SU-DHL-6 (cell line): ENCODE measurements at regions not wholly inside any gene's neighbourhood (a gene's known extent, or its start where the extent isn't known, plus 50 kb on each side); places are given as distances from the start of the nearest gene placed in this dataset.

ENCODE experiments used
- H2AFZ ChIP-seq: fragments of 200-600 bp; sonication (generic); 2 replicates; pipeline ENCODE4 v1.6.1; 2014; ENCODE audit warnings: low read depth, mild to moderate bottlenecking, moderate library complexity, mixed read lengths, antibody characterized with exemption, low read length; ENCODE audit not compliant: severe bottlenecking
- H3F3A ChIP-seq: fragments of 200-600 bp; shearing (Covaris generic); 2 replicates; pipeline ENCODE4 v1.6.0; 2016; ENCODE audit warnings: antibody characterized with exemption, mild to moderate bottlenecking; ENCODE audit not compliant: insufficient read depth
- H3K27ac ChIP-seq: fragments of 200-600 bp; sonication (generic); 2 replicates; pipeline ENCODE4 v1.5.1; 2016; ENCODE audit warnings: low read depth, mild to moderate bottlenecking, low read length, moderate library complexity, mixed read lengths
- H3K27me3 ChIP-seq: fragments of 200-600 bp; sonication (generic), shearing (Covaris generic); 2 replicates; pipeline ENCODE4 v1.6.0; 2014; ENCODE audit warnings: mild to moderate bottlenecking, low read length
- H3K36me3 ChIP-seq: fragments of 200-600 bp; sonication (generic); 2 replicates; pipeline ENCODE4 v1.6.1; 2014; ENCODE audit warnings: mild to moderate bottlenecking, low read length, mixed read lengths
- H3K4me2 ChIP-seq: fragments of 300-600, 200-600 bp; shearing (Covaris generic), sonication (generic); 2 replicates; pipeline ENCODE4 v1.6.0; 2014; ENCODE audit warnings: low read length, low read depth, mild to moderate bottlenecking; ENCODE audit not compliant: poor library complexity, severe bottlenecking
- H3K4me3 ChIP-seq: fragments of 200-600 bp; sonication (generic); 2 replicates; pipeline ENCODE4 v1.5.1; 2014; ENCODE audit warnings: antibody characterized with exemption, low read length, mild to moderate bottlenecking, mixed read lengths; ENCODE audit not compliant: insufficient read depth, poor library complexity, severe bottlenecking
- H3K79me2 ChIP-seq: fragments of 200-600 bp; sonication (generic); 2 replicates; pipeline ENCODE4 v1.6.1; 2014; ENCODE audit warnings: mild to moderate bottlenecking, low read length, moderate library complexity; ENCODE audit not compliant: insufficient read depth
- H3K9ac ChIP-seq: fragments of 200-600 bp; sonication (generic); 2 replicates; pipeline ENCODE4 v1.7.0; 2014; ENCODE audit warnings: mild to moderate bottlenecking, low read length
- H3K9me2 ChIP-seq: fragments of 200-600 bp; sonication (generic); replicated peaks from 2 replicates; pipeline ENCODE4 v1.6.1; 2014; ENCODE audit warnings: low read length; ENCODE audit not compliant: insufficient read depth
- H3K9me3 ChIP-seq: fragments of 200-600 bp; sonication (generic); 2 replicates; pipeline ENCODE4 v1.6.1; 2014; ENCODE audit warnings: low read length, mixed read lengths; ENCODE audit not compliant: insufficient read depth
- H4K20me1 ChIP-seq: fragments of 200-600 bp; sonication (generic); 2 replicates; pipeline ENCODE4 v1.6.1; 2014; ENCODE audit warnings: low read depth, mild to moderate bottlenecking, antibody characterized with exemption, low read length, moderate library complexity, mixed read lengths
- EZH2phosphoT487 ChIP-seq: fragments of 200-600 bp; sonication (generic), shearing (Covaris generic); conservative IDR thresholded peaks from 2 replicates; pipeline ENCODE4 v1.6.1; 2018; ENCODE audit warnings: mild to moderate bottlenecking, antibody characterized with exemption, low read length, moderate library complexity, mixed read lengths
- TF ChIP-seq, protein P1 (sequence below): fragments of 200-600 bp; sonication (generic); IDR thresholded peaks from one replicate; pipeline ENCODE4 v1.5.1; 2017; ENCODE audit warnings: antibody characterized with exemption, mild to moderate bottlenecking, low read length, moderate library complexity; ENCODE audit not compliant: insufficient read depth, poor library complexity, severe bottlenecking

DNA sequence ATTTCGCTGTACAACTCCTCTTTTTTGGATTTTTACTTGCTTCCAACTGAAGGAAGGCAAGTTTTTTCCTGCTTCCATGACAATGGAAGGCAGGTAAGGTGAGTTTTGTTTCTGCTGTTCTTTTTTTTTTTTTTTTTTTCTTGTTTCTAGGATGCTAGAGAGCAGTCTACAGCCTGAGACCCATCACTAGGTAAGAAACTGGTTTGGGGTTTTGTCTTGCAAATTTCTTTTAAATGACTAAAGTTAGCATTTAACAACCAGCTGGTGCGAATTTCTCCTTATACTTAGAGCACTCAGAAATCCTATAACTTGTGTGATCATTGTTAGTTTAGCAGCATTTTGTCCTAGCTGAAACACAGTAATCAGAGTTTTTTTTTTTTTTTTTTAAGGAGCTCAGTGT lies 378.4 kb upstream of the CNKSR2 start:
- H3K27me3 ChIP-seq, result no peaks in the 10 kb centered on the region
- H3K9me2 ChIP-seq, result no peaks in the 10 kb centered on the region
- TF ChIP-seq, protein P1, sequence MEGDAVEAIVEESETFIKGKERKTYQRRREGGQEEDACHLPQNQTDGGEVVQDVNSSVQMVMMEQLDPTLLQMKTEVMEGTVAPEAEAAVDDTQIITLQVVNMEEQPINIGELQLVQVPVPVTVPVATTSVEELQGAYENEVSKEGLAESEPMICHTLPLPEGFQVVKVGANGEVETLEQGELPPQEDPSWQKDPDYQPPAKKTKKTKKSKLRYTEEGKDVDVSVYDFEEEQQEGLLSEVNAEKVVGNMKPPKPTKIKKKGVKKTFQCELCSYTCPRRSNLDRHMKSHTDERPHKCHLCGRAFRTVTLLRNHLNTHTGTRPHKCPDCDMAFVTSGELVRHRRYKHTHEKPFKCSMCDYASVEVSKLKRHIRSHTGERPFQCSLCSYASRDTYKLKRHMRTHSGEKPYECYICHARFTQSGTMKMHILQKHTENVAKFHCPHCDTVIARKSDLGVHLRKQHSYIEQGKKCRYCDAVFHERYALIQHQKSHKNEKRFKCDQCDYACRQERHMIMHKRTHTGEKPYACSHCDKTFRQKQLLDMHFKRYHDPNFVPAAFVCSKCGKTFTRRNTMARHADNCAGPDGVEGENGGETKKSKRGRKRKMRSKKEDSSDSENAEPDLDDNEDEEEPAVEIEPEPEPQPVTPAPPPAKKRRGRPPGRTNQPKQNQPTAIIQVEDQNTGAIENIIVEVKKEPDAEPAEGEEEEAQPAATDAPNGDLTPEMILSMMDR, result no peak
- TF ChIP-seq EZH2phosphoT487, result no peak

DNA sequence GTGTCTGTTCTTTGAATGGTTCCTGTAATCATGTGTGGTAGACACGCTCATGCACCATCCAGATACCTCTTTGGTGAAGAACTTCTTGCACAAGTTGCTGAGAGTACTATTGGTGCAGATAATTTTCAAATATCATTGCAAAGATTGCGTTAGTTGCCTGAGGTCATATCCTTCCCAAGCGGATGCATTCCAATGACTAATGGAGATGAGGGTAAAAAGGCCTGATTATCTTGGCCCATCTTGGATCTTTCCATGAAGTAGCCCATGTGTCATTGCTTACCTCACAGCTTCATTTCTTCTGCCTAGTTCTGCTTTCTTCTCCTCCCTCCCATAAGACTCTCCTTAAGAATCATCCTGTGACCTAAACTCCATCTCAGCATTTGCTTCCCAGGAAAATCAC lies 384.9 kb upstream of the CNKSR2 start:
- Histone ChIP-seq H3K9ac (no peak overlapping the region), H3K9me2 (no peaks in the 10 kb centered on the region), H3K4me2 (no peak overlapping the region), H4K20me1 (no peaks in the 10 kb centered on the region), H3F3A (no peaks in the 10 kb centered on the region), H3K9me3 (no peaks in the 10 kb centered on the region), H2AFZ (no peak overlapping the region), H3K79me2 (no peaks in the 10 kb centered on the region), H3K27ac (no peak overlapping the region), H3K27me3 (no peaks in the 10 kb centered on the region), H3K36me3 (no peaks in the 10 kb centered on the region), H3K4me3 (no peak overlapping the region)
- no peak for TF ChIP-seq EZH2phosphoT487
- TF ChIP-seq, protein P1, result no peak

More for the DNA sequence above, 378.4 kb upstream of the CNKSR2 start:
- Histone ChIP-seq H3K9me3 (no peaks in the 10 kb centered on the region), H3F3A (no peaks in the 10 kb centered on the region), H3K4me2 (no peak overlapping the region), H3K79me2 (no peaks in the 10 kb centered on the region), H4K20me1 (no peaks in the 10 kb centered on the region), H3K36me3 (no peaks in the 10 kb centered on the region), H3K9ac (no peak overlapping the region), H3K27ac (no peak overlapping the region), H2AFZ (no peak overlapping the region), H3K4me3 (no peak overlapping the region)

DNA sequence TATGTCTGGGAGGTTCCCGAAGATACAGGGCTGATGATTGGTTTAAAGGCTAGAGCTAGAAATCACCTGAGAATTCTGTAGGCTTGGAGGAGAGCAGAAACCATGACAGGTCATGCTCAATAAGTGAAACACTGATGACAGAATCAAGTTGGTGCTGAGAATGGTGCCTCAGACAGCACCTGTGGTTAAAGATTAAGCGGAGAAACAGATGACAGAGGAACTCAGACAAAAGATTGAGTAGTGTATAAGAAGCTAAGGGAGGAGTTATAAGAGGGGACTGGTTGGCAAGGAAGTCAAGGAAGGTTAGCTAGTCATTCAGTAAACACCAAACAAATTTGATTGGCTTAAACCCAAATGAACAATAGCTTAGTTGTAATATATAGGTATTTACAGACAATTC lies 385.4 kb upstream of the CNKSR2 start:
- H3K4me2 ChIP-seq, result no peak overlapping the region

More for the DNA sequence above, 385.4 kb upstream of the CNKSR2 start:
- Histone ChIP-seq H2AFZ (no peak overlapping the region), H3K79me2 (no peaks in the 10 kb centered on the region), H3F3A (no peaks in the 10 kb centered on the region), H4K20me1 (no peaks in the 10 kb centered on the region), H3K27ac (no peak overlapping the region), H3K36me3 (no peaks in the 10 kb centered on the region), H3K9me2 (no peaks in the 10 kb centered on the region), H3K27me3 (no peaks in the 10 kb centered on the region), H3K9me3 (no peaks in the 10 kb centered on the region), H3K4me3 (no peak overlapping the region), H3K9ac (no peak overlapping the region)
- TF ChIP-seq, protein P1, result no peak
- TF ChIP-seq EZH2phosphoT487, result no peak
